NCI-H2171 treated with DMSO at 0.1 percent for 48 hours (cell line): ENCODE measurements at regions not wholly inside any gene's neighbourhood (a gene's known extent, or its start where the extent isn't known, plus 50 kb on each side); places are given as distances from the start of the nearest gene placed in this dataset.

Source experiments
- DNase-seq: peaks from one replicate; lab custom pipeline; 2025; lab: John Stamatoyannopoulos, UW

DNA sequence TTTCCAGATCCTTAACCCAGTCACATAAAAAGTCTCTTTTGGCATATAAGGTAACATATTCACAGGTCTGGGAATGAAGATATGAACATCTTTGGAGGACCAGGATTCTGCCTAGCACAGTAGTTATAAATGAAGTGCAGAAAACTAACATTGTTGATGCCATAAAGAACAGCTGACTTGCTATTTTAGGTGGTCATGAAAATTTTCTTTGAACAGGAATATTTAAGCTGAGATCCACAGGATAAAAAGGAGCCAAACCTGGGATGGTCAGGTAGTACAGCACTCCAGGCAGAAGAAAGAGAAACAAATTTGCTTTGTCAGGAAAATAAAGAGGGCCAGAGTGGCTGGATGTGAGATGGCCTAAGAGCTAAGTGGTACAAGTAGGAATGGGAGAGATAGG, 80.0 kb downstream of the CENPW start:
- DNase-seq, result no peak

DNA sequence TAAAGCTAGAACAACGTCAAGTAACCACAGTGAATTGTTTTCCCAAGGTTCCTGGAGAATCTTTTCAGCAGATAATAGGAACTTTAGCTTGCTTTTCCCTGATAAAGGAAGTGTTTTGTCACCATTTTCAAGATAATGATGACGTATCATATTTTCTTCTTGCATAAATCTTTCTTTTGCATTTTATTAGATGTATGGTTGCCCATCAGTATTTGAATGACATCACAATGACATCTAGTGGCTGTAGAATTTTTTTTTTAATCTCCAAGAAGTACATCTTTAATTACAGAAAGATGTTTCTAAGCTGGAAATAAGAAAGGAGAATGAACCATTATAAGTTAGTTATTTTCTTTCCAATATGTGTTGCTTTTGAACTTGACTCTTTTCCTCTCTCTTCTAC, 83.0 kb downstream of the CENPW start:
- no peak for DNase-seq

- DNase-seq, result no peak
These were observed 87.8 kb downstream of the CENPW start for GRCh38 chr6:126427713-126428112.

GRCh38 chr6:126429866-126430265, 90.0 kb downstream of the CENPW start:
- peak; percentile 9 for DNase-seq

DNA sequence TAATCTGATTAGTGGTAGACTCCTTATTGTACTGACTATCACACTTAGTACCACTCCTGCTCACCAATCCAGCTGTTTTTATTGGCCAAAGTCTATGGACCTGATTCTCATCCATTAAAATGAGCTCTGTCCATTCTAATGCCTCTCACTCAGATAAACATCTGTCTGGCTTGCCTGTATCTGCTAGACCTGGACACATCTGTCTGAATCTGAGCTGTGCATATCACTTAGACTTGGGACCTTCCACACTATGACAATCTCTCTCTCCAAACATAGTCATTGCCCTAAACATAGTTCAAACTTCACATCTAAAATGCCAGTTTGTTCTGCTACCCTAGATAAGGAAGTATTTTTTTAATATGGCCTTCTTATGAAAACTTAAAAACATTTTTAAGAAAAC, 92.6 kb downstream of the CENPW start:
- no peak for DNase-seq

GRCh38 chr6:126433927-126434326, 94.0 kb downstream of the CENPW start:
- no peak for DNase-seq

DNA sequence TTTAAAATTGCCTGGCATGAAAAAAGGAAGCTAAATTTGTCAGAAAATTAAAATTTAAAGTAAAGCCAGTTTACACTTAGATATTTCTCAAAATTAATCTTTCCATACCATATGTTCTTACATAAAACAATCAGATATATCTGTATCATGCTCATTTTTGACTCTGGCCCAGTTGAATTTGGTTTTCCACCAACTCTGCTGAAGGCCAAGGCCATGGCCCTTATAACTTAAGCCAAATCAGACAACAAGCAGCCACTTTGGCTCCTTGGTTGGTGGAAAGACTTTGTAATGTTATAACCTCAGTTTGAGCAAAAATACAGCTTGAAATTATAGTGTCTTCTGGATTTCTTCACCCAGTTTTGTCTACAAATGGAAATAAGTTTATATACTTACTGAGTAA, 97.3 kb downstream of the CENPW start:
- no peak for DNase-seq

GRCh38 chr6:126439040-126439439, 99.1 kb downstream of the CENPW start:
- no peak for DNase-seq

GRCh38 chr6:126440923-126441322, 101.0 kb downstream of the CENPW start:
- DNase-seq, result no peak

DNA sequence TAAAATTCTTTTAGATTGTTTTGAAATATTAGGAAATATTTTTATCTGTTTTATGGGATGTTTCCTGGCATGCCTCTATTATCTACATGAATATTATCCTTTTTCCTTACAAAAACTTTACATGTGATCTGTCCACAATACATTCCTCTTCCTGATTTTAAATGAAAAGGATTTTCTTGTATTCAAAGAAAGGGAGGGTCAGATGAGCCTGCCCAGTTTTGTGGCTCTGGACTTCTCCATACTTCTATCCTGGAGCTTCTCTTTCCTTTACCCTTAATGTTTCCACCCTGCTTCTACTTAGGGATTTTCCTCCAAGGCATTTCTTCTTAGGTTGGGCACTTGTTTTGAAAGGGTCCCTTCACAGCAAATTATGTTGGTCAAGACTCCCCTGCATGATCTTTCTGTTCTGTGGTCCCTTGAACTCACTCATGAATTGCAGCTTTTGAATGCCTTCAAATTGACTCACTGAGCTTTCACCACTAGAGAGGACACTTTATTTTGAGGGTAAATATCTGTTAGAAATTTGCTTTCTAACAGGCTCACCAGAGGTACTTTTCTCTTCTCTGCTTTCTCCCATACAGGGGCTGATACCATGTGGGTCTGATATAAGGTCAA, 104.9 kb downstream of the CENPW start:
- DNase-seq, result no peak

GRCh38 chr6:126446248-126446647, 106.3 kb downstream of the CENPW start:
- DNase-seq, result no peak

GRCh38 chr6:126447367-126447766, 107.5 kb downstream of the CENPW start:
- DNase-seq, result no peak

DNA sequence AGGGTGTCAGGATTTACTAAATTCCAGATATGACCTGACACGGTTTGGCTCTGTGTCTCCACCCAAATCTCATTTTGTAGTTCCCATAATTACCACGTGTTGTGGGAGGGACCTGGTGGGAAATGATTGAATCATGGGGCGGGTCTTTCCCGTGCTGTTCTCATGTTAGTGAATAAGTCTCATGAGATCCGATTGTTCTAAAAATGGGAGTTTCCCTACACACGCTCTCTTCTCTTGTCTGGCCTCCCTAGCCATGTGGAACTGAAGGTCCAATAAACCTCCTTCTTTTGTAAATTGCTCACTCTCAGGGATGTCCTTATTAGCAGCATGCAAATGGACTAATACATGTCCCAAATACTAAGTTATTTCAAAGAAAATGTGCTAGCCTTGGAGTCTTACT, 121.1 kb downstream of the CENPW start:
- DNase-seq, result no peak

DNA sequence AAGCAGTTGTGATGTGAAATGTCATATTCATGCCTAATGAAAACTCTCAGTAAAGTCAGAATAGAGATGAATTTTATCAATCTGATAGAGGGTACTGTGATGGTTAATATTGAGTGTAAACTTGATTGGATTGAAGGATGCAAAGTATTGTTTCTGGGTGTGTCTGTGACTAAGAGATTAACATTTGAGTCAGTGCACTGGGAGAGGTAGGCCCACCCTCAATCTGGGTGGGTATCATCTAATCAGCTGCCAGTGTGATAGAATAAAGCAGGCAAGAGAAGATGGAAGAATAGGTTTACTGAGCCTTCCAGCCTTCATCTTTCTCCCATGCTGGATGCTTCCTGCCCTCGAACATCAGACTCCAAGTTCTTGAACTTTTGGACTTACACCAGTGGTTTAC, 124.3 kb downstream of the CENPW start:
- no peak for DNase-seq

DNA sequence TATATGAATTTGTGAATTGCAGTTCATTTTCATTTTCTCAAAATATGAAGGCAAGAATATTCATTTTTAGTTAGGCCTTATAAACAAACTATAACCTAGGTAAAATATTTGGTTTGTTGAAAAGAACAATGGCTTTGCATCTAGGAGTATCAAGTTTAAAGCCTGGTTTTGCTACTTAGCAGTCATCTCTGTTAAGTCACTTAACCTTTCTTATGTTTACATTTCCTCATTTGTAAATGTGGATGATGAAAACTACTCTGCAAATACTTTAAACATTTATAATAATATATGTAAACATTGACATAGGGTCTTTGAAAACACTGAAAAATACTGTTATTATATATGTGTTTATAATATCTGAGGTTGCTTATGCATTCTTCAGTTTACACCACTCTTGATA, 135.5 kb downstream of the CENPW start:
- DNase-seq, result no peak

GRCh38 chr6:126477678-126478077, 137.8 kb downstream of the CENPW start:
- DNase-seq, result no peak

DNA sequence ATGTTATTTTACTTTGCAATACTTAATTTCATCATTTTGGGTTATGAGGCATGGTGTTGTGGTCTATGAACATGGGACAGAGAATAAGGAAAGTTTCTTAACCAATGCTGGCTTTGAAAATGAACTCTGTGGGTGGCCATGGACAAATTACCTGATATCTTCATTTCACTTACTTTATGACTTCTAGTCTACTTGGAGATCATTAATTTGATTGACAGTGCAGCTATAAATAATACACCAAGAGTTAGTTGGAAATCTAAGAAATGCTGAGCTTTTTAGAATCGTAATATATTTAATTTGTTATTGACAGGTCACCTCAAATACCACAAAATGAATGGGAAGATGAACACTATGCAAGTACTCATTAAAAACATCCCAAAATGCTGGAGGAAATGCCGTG, 140.4 kb downstream of the CENPW start:
- DNase-seq, result no peak

DNA sequence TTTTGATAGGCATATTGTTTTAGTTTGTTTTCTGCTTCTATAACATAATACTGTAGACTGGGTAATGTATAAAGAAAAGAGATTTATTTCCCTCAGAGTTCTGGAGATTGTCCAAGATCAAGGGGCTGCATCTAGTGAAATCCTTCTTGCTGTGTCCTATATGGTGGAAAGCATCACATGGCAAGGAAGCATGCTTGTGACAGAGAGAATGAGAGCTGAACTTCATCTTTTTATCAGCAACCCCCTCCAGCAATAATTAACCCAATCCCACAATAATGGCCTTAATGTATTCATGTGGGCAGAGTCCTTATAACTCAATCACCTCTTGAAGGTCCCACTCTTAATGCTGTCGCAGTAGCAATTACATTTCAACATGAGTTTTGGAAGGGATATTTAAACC, 141.4 kb downstream of the CENPW start:
- DNase-seq, result no peak

DNA sequence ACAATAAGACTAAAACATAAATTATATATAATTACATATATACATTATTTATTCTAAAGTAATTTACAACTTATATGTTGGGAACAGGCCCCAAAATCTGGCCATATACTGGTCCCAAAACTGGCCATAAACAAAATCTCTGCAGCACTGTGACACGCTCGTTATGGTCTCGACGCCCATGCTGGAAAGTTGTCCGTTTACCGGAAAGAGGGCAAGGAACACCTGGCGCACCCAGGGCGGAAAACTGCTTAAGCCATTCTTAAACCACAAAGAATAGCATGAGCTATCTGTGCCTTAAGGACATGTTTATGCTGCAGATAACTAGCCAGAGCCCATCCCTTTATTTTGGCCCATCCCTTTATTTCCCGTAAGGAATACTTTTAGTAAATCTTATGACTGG, 164.9 kb downstream of the CENPW start:
- no peak for DNase-seq

GRCh38 chr6:126513198-126513597, 173.3 kb downstream of the CENPW start:
- no peak for DNase-seq

GRCh38 chr6:126516411-126516810, 176.5 kb downstream of the CENPW start:
- DNase-seq, result no peak

GRCh38 chr6:126524811-126525326, 185.0 kb downstream of the CENPW start:
- DNase-seq, result no peak

- no peak for DNase-seq
These were observed 186.6 kb downstream of the CENPW start for GRCh38 chr6:126526547-126526946.

- DNase-seq, result no peak
These were observed 187.2 kb downstream of the CENPW start for GRCh38 chr6:126526996-126527606.
